AG09319 (cell line): ENCODE measurements at regions not wholly inside any gene's neighbourhood (a gene's known extent, or its start where the extent isn't known, plus 50 kb on each side); places are given as distances from the start of the nearest gene placed in this dataset.

Source experiments
- DNase-seq: peaks from one replicate; pipeline ENCODE4 v3.0.0-alpha.2; 2010; ENCODE audit warnings: low read depth; ENCODE audit errors: extremely low read depth
- TF ChIP-seq, protein P1 (sequence below): IDR thresholded peaks from 2 replicates; pipeline ENCODE4 v1.5.1; 2011; ENCODE audit warnings: low read depth, mild to moderate bottlenecking, inconsistent platforms, low read length, moderate library complexity

DNA sequence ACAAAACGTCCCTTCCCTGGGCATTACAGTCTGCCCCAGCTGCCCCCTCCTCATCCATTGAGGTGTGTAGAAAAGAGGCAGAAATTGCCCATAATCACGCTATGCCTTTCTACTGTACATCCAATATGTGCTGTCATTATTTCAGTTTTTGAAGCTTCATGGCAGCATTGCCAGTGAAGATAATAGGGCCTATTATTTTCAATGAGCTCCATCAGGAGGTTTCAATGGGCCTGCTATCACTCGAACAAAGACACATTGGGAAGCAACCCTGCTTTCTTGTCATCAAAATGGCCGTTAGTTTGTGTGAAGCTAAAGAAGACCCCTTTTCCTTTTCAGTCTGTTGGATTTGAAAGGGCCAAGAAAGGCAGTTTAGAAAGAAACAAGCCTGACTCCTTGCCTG lies 653.8 kb downstream of the NOVA1 start:
- no peak for DNase-seq
- TF ChIP-seq, protein P1, sequence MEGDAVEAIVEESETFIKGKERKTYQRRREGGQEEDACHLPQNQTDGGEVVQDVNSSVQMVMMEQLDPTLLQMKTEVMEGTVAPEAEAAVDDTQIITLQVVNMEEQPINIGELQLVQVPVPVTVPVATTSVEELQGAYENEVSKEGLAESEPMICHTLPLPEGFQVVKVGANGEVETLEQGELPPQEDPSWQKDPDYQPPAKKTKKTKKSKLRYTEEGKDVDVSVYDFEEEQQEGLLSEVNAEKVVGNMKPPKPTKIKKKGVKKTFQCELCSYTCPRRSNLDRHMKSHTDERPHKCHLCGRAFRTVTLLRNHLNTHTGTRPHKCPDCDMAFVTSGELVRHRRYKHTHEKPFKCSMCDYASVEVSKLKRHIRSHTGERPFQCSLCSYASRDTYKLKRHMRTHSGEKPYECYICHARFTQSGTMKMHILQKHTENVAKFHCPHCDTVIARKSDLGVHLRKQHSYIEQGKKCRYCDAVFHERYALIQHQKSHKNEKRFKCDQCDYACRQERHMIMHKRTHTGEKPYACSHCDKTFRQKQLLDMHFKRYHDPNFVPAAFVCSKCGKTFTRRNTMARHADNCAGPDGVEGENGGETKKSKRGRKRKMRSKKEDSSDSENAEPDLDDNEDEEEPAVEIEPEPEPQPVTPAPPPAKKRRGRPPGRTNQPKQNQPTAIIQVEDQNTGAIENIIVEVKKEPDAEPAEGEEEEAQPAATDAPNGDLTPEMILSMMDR, result no peak

DNA sequence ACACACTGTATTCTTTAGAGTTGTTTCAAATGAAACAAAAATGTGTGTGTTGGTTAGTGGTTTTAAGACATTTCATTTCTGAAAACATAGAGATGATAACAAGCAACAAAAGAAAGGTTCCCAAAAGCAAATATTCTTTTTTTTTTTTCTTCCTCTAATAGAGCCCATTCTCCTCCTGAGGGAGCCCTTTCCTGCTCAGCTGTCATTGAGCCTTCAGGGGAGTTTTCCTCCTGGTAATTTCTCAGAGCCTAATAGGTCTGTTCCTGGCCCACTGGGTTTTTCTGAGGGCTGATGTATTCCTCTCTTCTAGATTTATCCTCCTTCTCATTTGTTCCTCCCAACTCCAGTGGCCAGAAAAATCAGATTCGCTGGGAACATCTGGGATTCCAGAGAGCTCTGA lies 654.5 kb downstream of the NOVA1 start:
- TF ChIP-seq, protein P1, result no peak

DNA sequence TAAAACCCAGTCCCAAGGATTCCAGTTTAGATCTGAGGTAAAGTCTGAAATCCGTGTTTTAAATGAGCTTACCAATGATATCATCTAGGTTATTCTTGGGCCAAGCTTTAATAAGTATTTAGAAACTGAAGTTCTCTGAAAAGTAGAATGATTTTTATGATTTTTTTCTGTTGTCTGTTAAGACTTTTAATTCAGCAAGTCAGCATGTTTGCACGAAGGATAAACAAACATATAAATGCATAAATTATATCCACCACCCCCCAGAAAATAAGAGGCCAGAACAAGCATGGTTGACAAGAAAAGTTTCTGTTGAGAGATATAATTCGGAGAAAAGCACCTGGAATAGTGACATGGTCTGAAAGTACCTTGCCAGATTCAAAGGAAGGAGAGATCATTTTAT lies 655.7 kb downstream of the NOVA1 start:
- DNase-seq, result no peak
- TF ChIP-seq, protein P1, result no peak

More for the DNA sequence above, 654.5 kb downstream of the NOVA1 start:
- DNase-seq, result no peak

DNA sequence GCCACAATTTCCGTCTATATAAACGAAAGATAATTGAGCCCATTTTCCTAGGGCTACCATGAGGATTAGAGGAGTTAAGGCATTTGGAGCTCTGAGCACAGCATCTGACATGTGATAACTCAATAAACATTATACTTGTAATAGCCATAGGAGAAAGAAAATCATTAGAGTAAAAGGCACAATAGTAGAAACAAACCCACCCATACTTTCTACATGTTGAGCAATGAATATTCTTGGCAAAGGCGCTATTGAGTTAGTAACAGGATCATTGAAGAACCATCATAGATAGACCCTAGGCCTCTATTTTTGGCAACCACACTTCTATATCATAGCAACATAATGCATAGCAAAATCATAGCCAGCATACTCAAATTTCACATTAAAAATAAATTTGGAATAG lies 664.1 kb downstream of the NOVA1 start:
- TF ChIP-seq, protein P1, result no peak
- no peak for DNase-seq

DNA sequence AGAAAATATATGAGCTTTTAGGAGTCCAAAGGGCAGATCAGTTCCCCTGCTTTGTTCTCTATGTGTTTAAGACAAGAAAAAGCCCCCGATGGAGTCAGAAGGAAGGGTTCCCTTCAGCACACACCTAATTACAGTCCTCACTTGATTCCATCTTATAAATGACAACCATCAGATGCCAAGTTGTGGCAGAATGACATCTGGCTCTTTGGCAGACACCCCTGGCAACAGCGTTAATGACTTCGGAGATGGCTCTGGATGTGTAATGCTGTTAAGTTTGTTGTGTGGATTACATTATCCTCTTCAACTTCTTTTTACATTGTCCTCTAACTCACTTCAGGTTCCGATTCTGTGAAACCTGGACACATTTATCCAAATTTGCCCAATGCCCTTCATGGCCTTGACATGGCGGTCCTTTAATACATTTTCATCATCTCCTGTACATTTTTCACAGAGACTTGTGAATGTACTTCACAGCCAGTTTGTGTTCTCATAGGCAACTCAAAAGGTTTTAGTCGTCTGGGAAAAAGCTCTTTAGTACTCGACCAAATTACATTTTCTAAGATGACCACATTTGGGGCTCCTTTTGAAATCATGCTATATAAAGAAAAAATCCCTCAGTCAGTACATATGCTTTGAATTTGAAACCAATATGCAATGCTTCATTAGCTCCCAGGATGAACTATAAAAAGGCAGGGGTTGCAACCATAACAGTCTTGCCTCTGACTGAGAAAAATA lies 667.8 kb downstream of the NOVA1 start:
- TF ChIP-seq, protein P1, result no peak
- DNase-seq, result no peak

DNA sequence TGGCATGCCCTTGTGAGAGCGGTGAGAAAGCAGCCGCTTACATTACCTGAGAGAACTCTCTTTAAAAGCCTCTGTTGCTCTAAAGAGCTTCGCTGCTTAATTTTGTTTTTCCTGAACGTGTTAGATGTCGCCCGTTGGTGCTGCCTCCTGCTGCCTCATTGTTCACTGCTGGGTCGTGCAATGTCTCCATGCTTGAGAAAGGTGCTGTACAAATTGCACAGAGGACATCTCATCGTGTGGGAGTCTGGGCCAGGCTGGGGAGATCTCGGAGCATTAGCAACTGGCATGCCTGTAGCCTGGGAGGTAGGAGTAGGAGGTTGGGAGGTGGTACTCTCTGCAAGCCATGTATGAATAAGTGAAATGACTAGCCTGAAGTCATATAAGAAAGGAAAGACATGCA lies 686.0 kb downstream of the NOVA1 start:
- TF ChIP-seq, protein P1, result no peak
- no peak for DNase-seq

DNA sequence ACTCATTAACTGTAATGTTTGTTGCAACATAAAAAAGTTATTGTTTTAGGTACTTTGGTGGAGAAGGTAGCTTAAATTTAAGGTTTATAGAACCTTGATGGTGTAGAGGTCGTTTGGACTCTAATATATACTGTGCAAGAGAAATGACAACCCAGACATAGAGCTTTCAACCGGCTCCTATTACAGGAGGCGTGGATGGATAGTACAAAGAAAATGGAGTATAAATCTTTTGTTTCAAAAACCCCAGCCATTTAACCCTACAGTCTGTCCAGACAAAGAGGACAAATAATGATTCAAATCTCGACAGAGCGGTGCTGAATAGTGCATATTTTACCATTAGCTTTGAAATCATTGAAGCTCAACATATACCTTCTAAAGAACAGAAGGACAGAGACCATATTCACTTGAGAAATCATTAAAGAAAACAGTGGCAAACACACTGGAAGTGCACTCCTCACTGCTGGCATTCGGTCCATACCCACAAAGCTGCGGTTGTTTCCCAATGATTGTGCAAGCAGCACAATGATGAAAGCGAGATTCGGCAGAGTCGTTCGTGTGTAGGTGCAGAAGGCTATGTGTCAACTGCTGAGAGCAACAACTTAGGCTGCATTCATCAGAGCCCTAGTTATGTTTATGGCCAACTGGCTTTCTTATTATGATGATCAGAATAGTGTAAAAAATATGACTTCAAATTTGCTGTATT lies 688.6 kb downstream of the NOVA1 start:
- DNase-seq, result no peak
- TF ChIP-seq, protein P1, result no peak
